CD1c-positive myeloid dendritic cell (primary cell): ENCODE measurements at regions not wholly inside any gene's neighbourhood (a gene's known extent, or its start where the extent isn't known, plus 50 kb on each side); places are given as distances from the start of the nearest gene placed in this dataset.
"Not testable (repeated sequence)": the region's sequence is repeated elsewhere in the genome, so short reads cannot be mapped to it uniquely, and the experiment has no call there.

Experiments used
- DNase-seq: peaks from one replicate; pipeline ENCODE4 v3.0.0-alpha.2; 2016; ENCODE audit errors: extremely low spot score

DNA sequence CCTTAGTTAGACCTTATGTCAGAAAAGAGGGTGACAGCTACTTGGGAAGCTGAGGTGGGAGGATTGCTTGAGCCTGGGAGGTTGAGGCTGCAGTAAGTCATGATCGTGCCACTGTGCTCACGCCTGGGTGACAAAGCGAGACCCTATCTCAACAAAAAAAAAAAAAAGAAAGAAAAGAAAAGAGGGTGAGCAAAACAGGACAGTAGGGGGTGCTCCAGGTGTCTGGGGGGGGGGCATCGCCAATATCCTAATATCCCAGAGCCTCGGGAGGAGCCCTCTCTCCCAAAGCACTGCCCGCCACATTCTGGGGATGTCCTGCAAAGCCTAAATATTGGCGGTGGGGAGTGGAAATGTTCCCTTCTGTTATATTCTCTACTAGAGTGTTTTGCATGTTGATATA is 120.9 kb upstream of the TBL1X start:
- DNase-seq: no peak

GRCh38 chrX:9345957-9346356 is 118.9 kb upstream of the TBL1X start:
- no peak for DNase-seq

- DNase-seq: no peak
Observed at GRCh38 chrX:9349572-9350494, 115.0 kb upstream of the TBL1X start.

- DNase-seq: no peak
Observed at GRCh38 chrX:9351126-9351525, 113.7 kb upstream of the TBL1X start.

DNA sequence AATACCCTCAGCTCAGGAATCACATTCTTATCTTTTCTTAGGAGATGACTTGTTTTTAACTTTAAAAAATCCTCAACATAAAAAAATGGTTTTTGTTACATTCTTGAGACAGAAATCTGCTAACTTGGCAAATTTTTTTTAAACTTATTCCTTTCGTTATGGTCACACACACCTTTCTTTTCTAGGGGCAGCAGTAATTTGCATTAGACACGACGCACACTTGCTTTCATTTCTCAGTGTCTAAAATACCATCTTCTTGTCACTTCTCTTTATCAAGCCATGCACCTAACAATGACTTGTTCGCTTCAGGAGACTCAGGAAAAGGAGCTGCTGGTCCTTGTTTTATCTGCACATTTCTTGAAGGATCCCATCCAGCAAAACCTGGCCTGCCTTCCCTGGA is 112.6 kb upstream of the TBL1X start:
- DNase-seq: peak; percentile 13

- DNase-seq: peak; percentile 86
Observed at GRCh38 chrX:9352694-9353411, 112.0 kb upstream of the TBL1X start.

GRCh38 chrX:9354918-9355317 is 109.9 kb upstream of the TBL1X start:
- no peak for DNase-seq

DNA sequence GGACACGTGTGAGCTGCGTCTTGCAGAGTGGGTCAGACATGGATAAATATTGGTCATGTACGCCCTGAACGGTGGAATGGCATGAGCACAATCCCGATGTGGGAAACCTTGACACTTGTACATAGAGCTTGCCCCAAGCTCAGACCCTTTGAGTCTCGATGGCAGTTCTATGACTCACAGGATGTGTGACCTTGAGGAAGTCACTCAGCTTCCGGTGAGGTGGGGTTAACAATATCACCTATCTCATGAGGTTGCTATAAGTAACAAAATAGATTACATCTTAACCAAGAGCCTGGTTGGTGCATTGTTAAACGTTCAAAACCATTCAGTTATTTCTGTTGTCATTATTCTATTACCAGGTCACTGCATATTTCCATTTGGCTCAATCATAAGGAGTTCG is 109.1 kb upstream of the TBL1X start:
- no peak for DNase-seq

DNA sequence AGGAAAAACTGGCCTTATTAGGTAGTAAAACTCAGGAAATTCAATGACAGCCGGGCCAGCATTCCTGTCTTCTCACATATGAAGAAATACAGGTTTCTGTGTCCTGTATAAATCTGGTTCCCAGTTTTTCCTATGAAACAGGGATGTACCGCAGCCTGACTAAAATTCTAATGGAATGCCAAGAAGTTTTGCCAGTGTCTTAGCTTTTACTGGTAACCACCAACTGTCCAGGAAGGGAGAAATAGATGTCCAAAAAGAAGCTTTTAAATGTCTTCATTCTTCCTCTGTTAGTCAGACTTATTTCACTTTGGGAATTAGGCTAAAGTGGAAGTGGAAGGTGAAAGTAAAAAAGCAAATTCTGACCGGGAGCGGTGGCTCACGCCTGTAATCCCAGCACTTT is 108.0 kb upstream of the TBL1X start:
- no peak for DNase-seq

- no peak for DNase-seq
Observed at GRCh38 chrX:9357518-9358114, 107.2 kb upstream of the TBL1X start.

DNA sequence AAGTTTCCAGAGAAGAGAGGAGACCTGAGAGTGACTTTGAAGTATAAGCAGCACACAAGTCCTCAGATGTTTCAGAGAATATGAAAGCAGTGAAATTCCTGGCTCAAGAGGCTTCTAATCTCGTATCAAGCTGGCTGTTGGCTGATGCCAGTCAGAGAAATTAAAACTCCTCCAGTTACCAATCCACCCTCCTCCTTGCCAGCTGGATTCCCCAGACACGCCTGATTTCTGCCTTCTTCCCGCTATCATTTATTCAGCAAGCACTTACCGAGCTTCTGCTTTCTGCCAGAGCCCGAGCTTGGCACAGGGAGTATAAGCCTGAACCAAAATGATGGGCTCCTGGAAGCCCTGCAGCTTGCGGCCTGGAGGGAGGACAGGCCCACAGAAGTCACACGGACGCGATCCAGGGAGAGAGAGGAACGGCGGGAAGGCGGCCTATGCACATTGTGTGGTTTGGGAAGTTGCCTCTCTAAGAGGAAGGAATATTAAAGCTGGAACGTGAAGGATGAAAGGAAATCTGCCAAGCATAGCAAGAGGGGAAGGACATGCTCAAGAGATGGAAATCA is 102.4 kb upstream of the TBL1X start:
- DNase-seq: no peak

GRCh38 chrX:9367421-9367820 is 97.4 kb upstream of the TBL1X start:
- DNase-seq: no peak

GRCh38 chrX:9368262-9368661 is 96.6 kb upstream of the TBL1X start:
- no peak for DNase-seq

- DNase-seq: no peak
Observed at GRCh38 chrX:9369802-9370291, 95.0 kb upstream of the TBL1X start.

- peak; percentile 15 for DNase-seq
Observed at GRCh38 chrX:9370893-9371292, 94.0 kb upstream of the TBL1X start.

- DNase-seq: no peak
Observed at GRCh38 chrX:9372866-9373265, 92.0 kb upstream of the TBL1X start.

DNA sequence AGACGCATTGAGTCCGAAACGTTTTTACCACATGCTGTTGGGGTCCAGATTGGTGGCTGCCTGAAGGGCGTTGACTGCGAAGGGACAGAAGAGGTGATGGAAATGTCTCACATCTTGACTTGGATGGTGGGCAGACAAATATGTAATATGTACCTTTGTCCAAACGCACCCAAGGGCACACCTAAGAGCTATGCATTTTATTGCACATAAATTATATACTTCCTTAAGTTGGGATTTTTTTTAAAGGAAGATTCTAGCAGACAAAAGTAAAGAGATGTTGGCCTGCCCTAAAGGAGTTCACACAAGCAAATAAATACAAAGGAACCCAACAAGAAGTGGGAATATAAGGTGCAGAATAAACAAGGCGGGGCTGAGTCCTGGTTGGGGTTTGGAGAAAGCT is 91.1 kb upstream of the TBL1X start:
- DNase-seq: no peak

- no peak for DNase-seq
Observed at GRCh38 chrX:9374555-9374954, 90.3 kb upstream of the TBL1X start.

DNA sequence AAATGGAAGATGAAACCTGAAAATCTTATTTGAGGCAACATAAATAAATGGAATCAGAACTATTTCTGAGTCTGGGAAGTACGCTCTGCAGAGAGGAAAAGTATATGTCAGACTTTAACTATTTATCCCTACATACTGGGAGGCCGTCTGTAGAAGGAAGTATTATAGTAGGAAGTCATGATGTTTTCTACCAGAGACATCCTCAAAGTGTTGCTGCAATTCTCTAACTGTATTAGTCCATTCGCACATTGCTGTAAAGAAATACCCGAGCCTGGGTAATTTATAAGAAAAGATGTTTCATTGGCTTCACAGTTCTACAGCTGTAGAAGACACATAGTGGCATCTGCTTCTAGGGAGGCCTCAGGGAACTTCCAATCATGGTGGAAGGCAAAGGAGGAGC is 88.7 kb upstream of the TBL1X start:
- no peak for DNase-seq

- not testable (repeated sequence) for DNase-seq
Observed at GRCh38 chrX:9377216-9377615, 87.6 kb upstream of the TBL1X start.

- peak; percentile 53 for DNase-seq
Observed at GRCh38 chrX:9378980-9379696, 85.7 kb upstream of the TBL1X start.
